Hepatic stellate cell (primary cell): ENCODE measurements at regions not wholly inside any gene's neighbourhood (a gene's known extent, or its start where the extent isn't known, plus 50 kb on each side); places are given as distances from the start of the nearest gene placed in this dataset.
"Not testable (repeated sequence)": the region's sequence is repeated elsewhere in the genome, so short reads cannot be mapped to it uniquely, and the experiment has no call there.

ENCODE experiments used
- DNase-seq: peaks from one replicate; pipeline ENCODE4 v3.0.0; 2011; ENCODE audit warnings: low spot score

GRCh38 chr6:118367314-118367713, 180.8 kb upstream of the PLN start:
- no peak for DNase-seq

GRCh38 chr6:118370722-118371121, 177.4 kb upstream of the PLN start:
- no peak for DNase-seq

GRCh38 chr6:118371955-118372354, 176.1 kb upstream of the PLN start:
- no peak for DNase-seq

- no peak for DNase-seq
Measured at GRCh38 chr6:118372413-118372812, 175.7 kb upstream of the PLN start.

- no peak for DNase-seq
Measured at GRCh38 chr6:118377711-118378414, 170.2 kb upstream of the PLN start.

GRCh38 chr6:118380620-118381019, 167.5 kb upstream of the PLN start:
- DNase-seq: not testable (repeated sequence)

- DNase-seq: no peak
Measured at GRCh38 chr6:118382126-118382525, 166.0 kb upstream of the PLN start.

- DNase-seq: no peak
Measured at GRCh38 chr6:118383924-118384323, 164.2 kb upstream of the PLN start.

GRCh38 chr6:118386975-118387374, 161.1 kb upstream of the PLN start:
- DNase-seq: no peak

- peak; percentile 36 for DNase-seq
Measured at GRCh38 chr6:118387921-118388701, 160.0 kb upstream of the PLN start.

- no peak for DNase-seq
Measured at GRCh38 chr6:118391086-118391485, 157.0 kb upstream of the PLN start.

- DNase-seq: no peak
Measured at GRCh38 chr6:118394106-118394505, 154.0 kb upstream of the PLN start.

GRCh38 chr6:118396969-118397368, 151.1 kb upstream of the PLN start:
- no peak for DNase-seq

GRCh38 chr6:118397671-118398465, 150.2 kb upstream of the PLN start:
- no peak for DNase-seq

GRCh38 chr6:118400098-118400497, 148.0 kb upstream of the PLN start:
- DNase-seq: no peak

GRCh38 chr6:118400582-118400981, 147.5 kb upstream of the PLN start:
- no peak for DNase-seq

- no peak for DNase-seq
Measured at GRCh38 chr6:118401325-118401975, 146.6 kb upstream of the PLN start.

GRCh38 chr6:118403036-118403435, 145.1 kb upstream of the PLN start:
- DNase-seq: no peak

GRCh38 chr6:118408863-118409262, 139.2 kb upstream of the PLN start:
- no peak for DNase-seq

- DNase-seq: no peak
Measured at GRCh38 chr6:118410001-118410400, 138.1 kb upstream of the PLN start.
